T47D (cell line): ENCODE measurements at regions not wholly inside any gene's neighbourhood (a gene's known extent, or its start where the extent isn't known, plus 50 kb on each side); places are given as distances from the start of the nearest gene placed in this dataset.
A peak's percentile ranks its signal among the peaks of the same experiment; 100 is the strongest.

Source experiments
- DNase-seq, 2 experiments: peaks; one replicate each; pipeline versions ENCODE4 v3.0.0 to v3.0.0-alpha.2; 2011 to 2012; ENCODE audit warnings: low read depth in 1 of 2, low spot score in 1 of 2
- JUND ChIP-seq: IDR thresholded peaks from 2 replicates; pipeline ENCODE4 v1.6.1; 2012; ENCODE audit warnings: low read depth
- in situ Hi-C: cut with HindIII; loops from 2 replicates; pipeline ENCODE4 v1.10.0; 2016; ENCODE audit warnings: low sequenced_read_pairs, low pct_unique_long_range_greater_than_20kb

DNA sequence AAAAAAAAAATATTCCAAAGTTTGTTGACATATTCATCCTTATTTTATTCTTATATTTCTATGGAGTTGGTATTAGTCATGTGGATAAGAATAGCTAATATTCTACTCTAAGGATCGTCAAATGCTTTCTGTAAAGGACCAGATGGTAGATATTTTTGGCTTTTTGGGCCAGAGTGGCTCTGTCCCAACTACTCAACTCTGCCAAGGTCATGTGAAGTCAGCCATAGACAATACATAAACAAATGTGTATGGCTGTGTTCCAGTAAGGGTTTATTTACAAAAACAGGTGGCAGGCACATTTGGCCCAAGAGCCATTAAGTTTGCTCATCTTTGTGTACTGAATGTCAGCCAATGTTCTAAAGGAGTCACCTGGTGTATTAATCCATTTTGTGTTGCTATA lies 131.8 kb downstream of the TBX5 start:
- DNase-seq: peak in 1 of 2 experiments; percentile 25
- in situ Hi-C loops: no loop called here
- TF ChIP-seq JUND: no peak

DNA sequence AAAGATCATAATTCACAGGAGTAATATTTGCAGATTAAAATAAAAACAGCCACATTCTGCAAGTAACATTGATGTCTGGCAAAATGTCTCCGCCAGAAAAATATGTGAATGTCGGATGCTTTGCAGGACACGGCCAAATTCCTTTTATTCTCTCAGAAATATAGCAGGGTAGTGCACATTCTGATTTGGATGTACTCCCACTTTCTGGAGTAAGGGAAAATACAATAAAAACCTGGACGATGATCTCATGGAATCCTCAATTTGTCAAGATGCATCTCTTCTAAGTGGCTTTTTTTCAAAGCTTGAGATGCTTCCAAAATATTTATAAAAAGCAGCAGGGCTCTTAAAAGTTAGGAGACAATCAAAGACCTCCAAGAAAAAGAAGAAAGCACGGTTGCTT lies 133.3 kb downstream of the TBX5 start:
- no peak for TF ChIP-seq JUND
- DNase-seq: no peak
- in situ Hi-C loops: no loop called here

DNA sequence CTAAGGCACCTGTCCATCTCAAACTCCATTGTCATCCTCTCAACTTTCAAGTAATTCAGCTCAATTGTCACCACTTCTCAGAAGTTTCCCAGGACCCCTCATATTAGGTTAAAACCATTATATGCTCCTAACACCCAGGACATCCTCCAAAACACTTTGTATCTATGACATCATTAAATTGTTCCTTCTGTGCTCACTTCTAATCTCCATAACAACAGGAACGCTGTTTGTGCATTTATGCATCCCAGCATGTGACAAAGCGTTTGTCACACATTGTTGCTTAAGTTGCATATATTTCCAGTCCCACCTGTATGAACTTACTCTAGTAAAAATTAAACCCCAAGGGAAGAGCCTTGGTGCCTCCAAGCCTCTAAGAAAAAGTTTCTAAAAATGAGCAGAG lies 133.9 kb downstream of the TBX5 start:
- no peak for DNase-seq
- in situ Hi-C loops: no loop called here
- TF ChIP-seq JUND: no peak

DNA sequence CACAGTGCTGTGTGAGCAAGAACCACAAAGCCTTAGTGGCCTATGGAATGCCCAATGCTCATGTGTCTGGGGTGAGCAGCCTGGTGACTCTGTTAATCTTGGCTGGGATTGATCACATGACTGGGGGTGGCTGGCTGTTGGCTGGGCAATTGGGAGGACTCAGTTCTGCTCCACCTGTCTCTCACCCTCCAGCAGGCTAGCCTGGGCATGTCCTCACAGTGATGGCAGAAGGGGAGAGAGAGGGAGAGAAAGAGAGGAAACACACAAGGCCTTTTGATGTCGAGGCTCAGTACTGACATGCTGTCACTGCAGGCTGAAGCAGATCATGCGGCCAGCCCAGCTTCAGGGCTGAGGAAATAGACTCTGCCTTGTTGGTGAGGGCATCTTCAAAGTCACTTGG lies 136.8 kb downstream of the TBX5 start:
- in situ Hi-C loops: no loop called here
- DNase-seq: no peak
- TF ChIP-seq JUND: no peak

GRCh38 chr12:114266536-114266935 lies 139.4 kb downstream of the TBX5 start:
- no peak for TF ChIP-seq JUND
- in situ Hi-C loops: no loop called here
- DNase-seq: no peak

GRCh38 chr12:114265036-114265435 lies 140.9 kb downstream of the TBX5 start:
- no peak for TF ChIP-seq JUND
- DNase-seq: no peak
- in situ Hi-C loops: no loop called here

GRCh38 chr12:114263056-114263805 lies 142.7 kb downstream of the TBX5 start:
- no peak for TF ChIP-seq JUND
- in situ Hi-C loops: no loop called here
- no peak for DNase-seq

DNA sequence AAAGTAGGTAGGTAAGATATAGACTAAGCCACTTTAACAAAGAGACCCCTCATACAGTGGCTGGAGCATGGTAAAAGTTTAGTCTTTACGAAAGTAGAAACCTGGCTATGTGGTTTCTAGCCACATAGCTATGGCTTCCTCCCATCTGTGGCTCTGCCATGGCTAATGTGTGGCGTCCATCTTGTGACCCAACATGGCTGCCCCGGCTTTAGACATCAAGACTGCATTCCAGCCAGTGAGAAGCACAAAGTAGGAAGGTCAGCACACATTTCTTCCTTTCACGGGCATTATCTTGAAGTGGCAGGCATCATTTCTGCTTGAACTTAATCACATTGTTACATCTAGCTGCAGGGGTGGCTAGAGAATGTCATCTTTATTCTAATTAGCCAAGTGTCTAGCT lies 148.3 kb downstream of the TBX5 start:
- in situ Hi-C loops: no loop called here
- no peak for DNase-seq

DNA sequence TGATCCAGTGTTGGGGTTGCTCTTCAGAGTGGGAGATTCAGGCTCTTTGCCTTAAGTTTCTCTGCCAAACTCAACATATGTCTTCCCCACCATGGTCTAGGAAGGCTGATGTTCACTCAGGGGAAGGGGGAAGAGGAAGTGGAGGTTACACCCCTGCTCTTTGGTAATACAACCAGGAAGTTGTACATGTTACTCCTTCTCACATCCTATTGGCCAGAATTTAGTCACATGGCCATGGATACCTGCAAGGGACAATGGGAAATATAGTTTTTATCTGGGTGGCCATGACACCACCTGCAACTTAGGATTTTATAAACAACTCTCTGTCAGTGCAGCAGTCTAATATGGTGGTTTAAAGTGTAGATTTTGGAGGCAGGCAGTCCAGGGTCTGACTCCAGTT lies 150.9 kb downstream of the TBX5 start:
- DNase-seq: no peak
- TF ChIP-seq JUND: no peak
- in situ Hi-C loops: no loop called here

More for the DNA sequence above, 148.3 kb downstream of the TBX5 start:
- no peak for TF ChIP-seq JUND

- no peak for DNase-seq
- no peak for TF ChIP-seq JUND
- in situ Hi-C loops: no loop called here
Observed at GRCh38 chr12:114253976-114254778, 151.8 kb downstream of the TBX5 start.

DNA sequence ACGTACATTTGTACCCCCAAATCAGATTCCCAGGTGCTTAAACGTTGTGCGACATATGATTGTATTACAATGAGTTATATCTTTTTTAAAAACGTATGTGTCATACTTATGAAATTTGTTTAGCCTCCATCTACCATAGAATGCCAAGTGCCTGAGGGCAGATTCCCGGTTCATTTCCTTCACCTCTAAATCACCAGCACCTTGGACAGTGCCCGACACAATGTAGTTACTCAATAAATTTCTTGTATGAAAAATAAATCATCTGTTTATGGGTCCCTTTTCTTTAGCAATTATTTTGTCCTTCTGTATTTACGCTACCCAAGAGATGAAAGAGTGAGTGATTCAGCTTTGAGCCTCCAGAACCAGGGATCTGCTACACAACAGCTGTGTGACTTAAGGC lies 157.4 kb downstream of the TBX5 start:
- DNase-seq: peak in 1 of 2 experiments; percentile 34
- TF ChIP-seq JUND: no peak

GRCh38 chr12:114245555-114245954 lies 160.4 kb downstream of the TBX5 start:
- TF ChIP-seq JUND: no peak
- in situ Hi-C loops: no loop called here
- DNase-seq: no peak

More for the DNA sequence above, 157.4 kb downstream of the TBX5 start:
- in situ Hi-C loops: no loop called here

- TF ChIP-seq JUND: no peak
- in situ Hi-C loops: no loop called here
- DNase-seq: peak in 1 of 2 experiments; percentile 35
Observed at GRCh38 chr12:114241973-114242434, 163.9 kb downstream of the TBX5 start.

DNA sequence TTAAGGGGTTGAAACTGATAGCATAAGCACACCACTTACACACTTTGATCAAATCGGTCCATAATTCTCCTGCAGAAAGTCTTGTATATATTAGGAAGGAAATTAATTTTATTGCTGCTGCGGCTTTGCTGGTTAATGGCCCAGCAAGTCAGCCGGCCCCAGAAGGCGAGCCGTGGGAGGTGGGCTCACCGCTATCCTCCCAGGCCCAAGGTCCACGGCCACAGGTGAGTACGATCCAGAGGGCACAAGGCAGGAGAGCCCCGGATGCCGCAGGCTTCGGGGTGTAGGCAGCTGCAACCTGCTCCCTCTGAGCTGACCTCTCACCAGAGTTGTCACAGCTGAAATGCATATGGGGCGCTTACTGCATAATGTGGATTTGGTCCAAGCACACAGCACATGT lies 165.7 kb downstream of the TBX5 start:
- TF ChIP-seq JUND: no peak
- in situ Hi-C loops: no loop called here
- DNase-seq: no peak
